Heart left ventricle (tissue), 13 donors: ENCODE measurements at regions not wholly inside any gene's neighbourhood (a gene's known extent, or its start where the extent isn't known, plus 50 kb on each side); places are given as distances from the start of the nearest gene placed in this dataset.

ENCODE experiments used
- POLR2A ChIP-seq, 2 donors: fragments of 450-650 bp; IDR thresholded peaks; one replicate each; pipeline ENCODE4 v1.6.1; 2017; ENCODE audit warnings: antibody characterized with exemption in 2 of 2, mild to moderate bottlenecking in 2 of 2, moderate library complexity in 2 of 2
- TF ChIP-seq, protein P1 (sequence below), 12 donors: fragments of 200-600 bp; sonication (generic) in 4 of 12; IDR thresholded peaks; one replicate each; pipeline versions ENCODE4 v1.5.0 to v1.8.0; 2018 to 2022; ENCODE audit warnings: antibody characterized with exemption in 12 of 12, mild to moderate bottlenecking in 5 of 12
- donor health status: ischemic (EF 13 %, LVEDD 7.1; RV severe dilation, severe dysfunction).
- donor health status: DM: no; HTN: yes; CAD: no.
- donor health status: DM: no; HTN: no; CAD: no.
- donor health status: ischemic (EF 25% LVEDD 6.9; RV normal size, moderate dysfunction).
- donor health status: ischemic (EF 25% LVEDD 5.7; RV mildly dilated, moderate dysfunction).
- donor health status: ischemic (EF 35%, LVEDD 5.7; RV mildly dilated, moderate dysfunction).
- donor health status: nonischemic (EF 11% LVEDD 7.7; RV severe dilation, severe dysfunction).
- donor health status: DM: yes; HTN: yes; CAD: no.
- donor health status: PGD.
- donor health status: ischemic (EF 29% LVEDD 5.4; RV normal size, mild dysfunction).
- donor health status: nonischemic (EF 23%, LVEDD 6.1; RV moderate dilation, normal function).

DNA sequence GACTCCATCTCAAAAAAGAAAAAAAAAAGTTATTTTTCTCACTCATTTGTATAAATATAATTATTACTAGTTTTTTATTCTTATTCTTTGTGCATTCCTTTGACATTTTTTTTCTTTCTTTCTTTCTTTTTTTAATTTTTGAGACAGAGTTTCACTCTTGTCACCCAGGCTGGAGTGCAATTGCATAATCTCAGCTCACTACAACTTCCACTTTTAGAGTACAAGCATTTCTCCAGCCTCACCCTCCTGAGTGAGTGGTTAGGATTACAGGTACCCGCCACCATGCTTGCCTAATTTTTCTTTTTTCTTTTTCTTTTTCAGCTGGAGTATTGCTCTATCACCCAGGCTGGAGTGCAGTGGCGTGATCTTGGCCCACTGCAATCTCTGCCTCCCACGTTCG is 51.4 kb upstream of the JARID2 start:
- TF ChIP-seq POLR2A (IDR thresholded peaks at IDR 0.05), result no peak
- TF ChIP-seq, protein P1, sequence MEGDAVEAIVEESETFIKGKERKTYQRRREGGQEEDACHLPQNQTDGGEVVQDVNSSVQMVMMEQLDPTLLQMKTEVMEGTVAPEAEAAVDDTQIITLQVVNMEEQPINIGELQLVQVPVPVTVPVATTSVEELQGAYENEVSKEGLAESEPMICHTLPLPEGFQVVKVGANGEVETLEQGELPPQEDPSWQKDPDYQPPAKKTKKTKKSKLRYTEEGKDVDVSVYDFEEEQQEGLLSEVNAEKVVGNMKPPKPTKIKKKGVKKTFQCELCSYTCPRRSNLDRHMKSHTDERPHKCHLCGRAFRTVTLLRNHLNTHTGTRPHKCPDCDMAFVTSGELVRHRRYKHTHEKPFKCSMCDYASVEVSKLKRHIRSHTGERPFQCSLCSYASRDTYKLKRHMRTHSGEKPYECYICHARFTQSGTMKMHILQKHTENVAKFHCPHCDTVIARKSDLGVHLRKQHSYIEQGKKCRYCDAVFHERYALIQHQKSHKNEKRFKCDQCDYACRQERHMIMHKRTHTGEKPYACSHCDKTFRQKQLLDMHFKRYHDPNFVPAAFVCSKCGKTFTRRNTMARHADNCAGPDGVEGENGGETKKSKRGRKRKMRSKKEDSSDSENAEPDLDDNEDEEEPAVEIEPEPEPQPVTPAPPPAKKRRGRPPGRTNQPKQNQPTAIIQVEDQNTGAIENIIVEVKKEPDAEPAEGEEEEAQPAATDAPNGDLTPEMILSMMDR (IDR thresholded peaks at IDR 0.05), result no peak
